Panc1 (cell line): ENCODE measurements at regions not wholly inside any gene's neighbourhood (a gene's known extent, or its start where the extent isn't known, plus 50 kb on each side); places are given as distances from the start of the nearest gene placed in this dataset.

Experiments
- POLR2AphosphoS5 ChIP-seq: IDR thresholded peaks from 2 replicates; pipeline ENCODE4 v1.6.1; 2012; ENCODE audit warnings: mild to moderate bottlenecking, low read depth, low read length, moderate library complexity
- REST ChIP-seq, 2 experiments: IDR thresholded peaks; 2 replicates each; pipeline ENCODE4 v1.6.1; 2011 to 2012; ENCODE audit warnings: low read depth in 2 of 2, control low read depth in 1 of 2, low read length in 1 of 2, mild to moderate bottlenecking in 1 of 2, moderate library complexity in 1 of 2; ENCODE audit not compliant: insufficient read depth in 1 of 2
- SIN3A ChIP-seq: IDR thresholded peaks from 2 replicates; pipeline ENCODE4 v1.6.1; 2012; ENCODE audit warnings: low read depth, mild to moderate bottlenecking, low read length, moderate library complexity, borderline replicate concordance; ENCODE audit not compliant: insufficient read depth
- TF ChIP-seq, protein P1 (sequence below): fragments of 450-650 bp; IDR thresholded peaks from 2 replicates; pipeline ENCODE4 v1.5.1; 2017; ENCODE audit warnings: mild to moderate bottlenecking

- TF ChIP-seq, protein P1, sequence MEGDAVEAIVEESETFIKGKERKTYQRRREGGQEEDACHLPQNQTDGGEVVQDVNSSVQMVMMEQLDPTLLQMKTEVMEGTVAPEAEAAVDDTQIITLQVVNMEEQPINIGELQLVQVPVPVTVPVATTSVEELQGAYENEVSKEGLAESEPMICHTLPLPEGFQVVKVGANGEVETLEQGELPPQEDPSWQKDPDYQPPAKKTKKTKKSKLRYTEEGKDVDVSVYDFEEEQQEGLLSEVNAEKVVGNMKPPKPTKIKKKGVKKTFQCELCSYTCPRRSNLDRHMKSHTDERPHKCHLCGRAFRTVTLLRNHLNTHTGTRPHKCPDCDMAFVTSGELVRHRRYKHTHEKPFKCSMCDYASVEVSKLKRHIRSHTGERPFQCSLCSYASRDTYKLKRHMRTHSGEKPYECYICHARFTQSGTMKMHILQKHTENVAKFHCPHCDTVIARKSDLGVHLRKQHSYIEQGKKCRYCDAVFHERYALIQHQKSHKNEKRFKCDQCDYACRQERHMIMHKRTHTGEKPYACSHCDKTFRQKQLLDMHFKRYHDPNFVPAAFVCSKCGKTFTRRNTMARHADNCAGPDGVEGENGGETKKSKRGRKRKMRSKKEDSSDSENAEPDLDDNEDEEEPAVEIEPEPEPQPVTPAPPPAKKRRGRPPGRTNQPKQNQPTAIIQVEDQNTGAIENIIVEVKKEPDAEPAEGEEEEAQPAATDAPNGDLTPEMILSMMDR: no peak
- TF ChIP-seq REST (IDR thresholded peaks at IDR 0.05; ENCODE audit: insufficient read depth in 1 of 2, low read depth in 2 of 2, low read length in 1 of 2): no peak
- TF ChIP-seq SIN3A: no peak
- TF ChIP-seq POLR2AphosphoS5: no peak
These were observed 1666.1 kb downstream of the SLITRK1 start for GRCh38 chr13:82216165-82216564.
